HG03108 (cell line): ENCODE measurements at regions not wholly inside any gene's neighbourhood (a gene's known extent, or its start where the extent isn't known, plus 50 kb on each side); places are given as distances from the start of the nearest gene placed in this dataset.

ENCODE experiments used
- ATAC-seq: cut with Tn5 transposase; IDR thresholded peaks from one replicate; pipeline ENCODE4 v1.9.1; 2021; ENCODE audit warnings: moderate library complexity; ENCODE audit not compliant: unreplicated experiment

DNA sequence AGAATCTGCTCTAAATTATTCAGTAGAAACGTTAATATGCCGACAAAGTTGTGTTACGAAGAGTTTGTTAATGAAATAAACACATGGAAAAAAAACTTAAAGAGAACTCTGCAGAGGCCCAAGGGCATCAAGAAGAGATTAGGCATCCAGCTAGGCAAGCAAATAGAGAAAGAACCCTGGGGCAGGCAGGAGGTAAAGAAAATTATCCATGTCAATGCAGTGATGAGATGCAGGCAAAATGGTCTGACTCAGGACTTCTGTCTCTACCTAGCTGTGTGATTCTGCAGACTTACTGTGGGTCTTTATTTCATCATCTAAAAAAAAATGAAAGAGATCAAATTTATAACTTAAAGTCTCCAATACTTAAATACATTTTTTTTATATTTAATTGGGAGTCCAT lies 448.0 kb downstream of the HAO1 start:
- no peak for ATAC-seq

DNA sequence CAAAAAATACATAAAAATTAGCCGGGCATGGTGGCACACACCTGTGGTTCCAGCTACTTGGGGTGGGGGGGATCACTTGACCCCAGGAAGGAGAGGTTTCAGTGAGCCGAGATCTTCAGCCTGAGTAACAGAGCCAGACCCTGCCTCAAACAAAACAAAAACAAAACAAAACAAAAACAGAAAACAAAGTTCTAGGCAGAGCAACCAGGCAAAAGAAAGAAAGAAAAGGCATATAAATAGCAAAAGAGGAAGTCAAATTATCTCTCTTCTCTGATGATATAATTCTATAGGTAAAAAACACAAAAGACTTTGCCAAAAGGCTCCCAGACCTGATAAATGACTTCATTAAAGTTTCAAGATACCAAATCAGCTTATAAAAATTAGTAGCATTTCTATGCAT lies 446.9 kb downstream of the HAO1 start:
- no peak for ATAC-seq

GRCh38 chr20:7496394-7496991 lies 443.8 kb downstream of the HAO1 start:
- ATAC-seq: no peak

- no peak for ATAC-seq
These were observed 442.3 kb downstream of the HAO1 start for GRCh38 chr20:7497985-7498384.

GRCh38 chr20:7499201-7499600 lies 441.1 kb downstream of the HAO1 start:
- ATAC-seq: no peak

DNA sequence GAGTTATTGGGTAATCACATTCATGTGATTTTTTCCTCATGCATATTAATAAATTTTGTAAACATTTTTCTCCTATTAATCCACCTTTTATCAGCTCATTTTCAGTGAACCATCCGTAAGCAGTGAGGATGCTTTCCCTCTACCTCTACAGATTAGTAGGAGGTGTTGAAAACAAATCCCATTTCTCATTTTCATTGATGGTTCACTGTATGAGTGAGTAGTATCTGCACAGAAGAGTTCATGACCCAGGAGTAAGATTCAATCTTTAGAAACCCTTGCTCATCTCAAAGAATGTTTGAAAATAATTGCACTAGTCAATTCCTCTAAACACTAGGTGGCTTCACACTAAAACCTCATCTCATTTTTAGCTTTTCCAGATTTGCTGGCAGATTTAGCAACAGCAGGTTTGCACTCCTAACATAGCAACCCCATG lies 440.0 kb downstream of the HAO1 start:
- no peak for ATAC-seq

DNA sequence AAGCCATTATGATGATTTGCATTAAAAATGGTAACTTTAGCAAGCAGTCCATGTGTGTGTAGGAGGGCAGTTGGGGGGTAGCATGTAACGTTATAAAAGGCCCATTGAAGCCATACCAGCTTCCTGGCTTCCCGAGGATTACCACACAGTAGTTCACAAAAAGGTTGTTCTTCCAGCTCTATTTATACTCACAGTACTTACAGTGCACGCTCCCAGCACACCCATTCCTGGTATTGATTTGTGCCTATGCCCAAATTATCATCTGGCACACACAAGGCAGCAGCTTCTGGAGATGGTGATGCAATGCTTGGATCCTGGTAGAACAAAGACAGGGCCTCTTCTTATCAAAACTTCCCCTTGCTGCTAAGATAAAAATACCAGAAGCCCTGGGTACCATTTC lies 436.8 kb downstream of the HAO1 start:
- no peak for ATAC-seq

DNA sequence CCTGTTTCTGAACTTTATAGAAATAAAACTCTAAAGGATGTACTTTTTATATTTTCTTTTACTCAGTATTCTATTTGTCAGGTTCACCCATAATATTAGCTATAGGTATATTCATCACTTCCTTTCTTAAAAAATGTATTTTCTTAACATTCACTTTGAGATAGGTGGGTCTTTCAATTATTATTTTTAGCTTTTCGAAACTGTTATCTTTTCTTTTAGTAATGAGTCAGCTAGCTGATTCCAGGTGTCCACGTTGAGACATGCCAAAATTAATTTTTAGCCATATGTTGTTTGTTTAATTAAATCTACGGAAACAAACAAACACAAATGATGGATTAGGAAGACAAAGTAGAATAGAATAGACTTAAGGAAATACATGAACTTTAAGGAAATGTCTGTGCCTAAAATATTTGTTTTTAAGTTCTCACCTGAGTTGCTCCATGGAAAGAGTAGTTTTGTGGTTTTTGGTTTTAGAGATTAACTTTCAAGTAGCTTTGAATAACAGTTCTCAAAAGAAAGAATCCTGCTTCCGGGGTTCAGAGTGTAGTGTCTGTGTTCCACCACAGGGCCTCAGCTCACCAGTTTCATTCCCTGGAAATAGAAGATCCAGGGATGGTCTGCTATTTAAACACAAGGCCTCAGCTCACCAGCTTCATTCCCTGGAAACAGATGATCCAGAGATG lies 435.0 kb downstream of the HAO1 start:
- no peak for ATAC-seq

DNA sequence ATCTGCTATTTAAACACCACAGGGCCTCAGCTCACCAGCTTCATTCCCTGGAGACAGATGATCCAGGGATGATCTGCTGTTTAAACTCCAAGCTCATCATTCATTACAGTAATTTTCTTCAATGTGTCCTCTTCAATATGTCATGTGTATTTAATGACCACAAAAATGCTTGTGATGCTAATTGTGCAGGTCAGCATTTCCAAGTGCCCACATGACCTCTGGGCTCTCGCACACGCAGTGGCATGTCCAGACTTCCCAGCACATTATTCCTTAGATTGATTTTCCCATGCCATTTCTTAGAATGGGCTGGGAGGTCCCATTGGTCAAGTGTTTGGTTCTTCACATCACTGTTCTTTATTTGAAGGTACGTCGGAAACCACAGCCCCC lies 434.4 kb downstream of the HAO1 start:
- no peak for ATAC-seq

GRCh38 chr20:7516621-7517111 lies 423.6 kb downstream of the HAO1 start:
- no peak for ATAC-seq

- no peak for ATAC-seq
These were observed 419.9 kb downstream of the HAO1 start for GRCh38 chr20:7520361-7520760.

- ATAC-seq: no peak
These were observed 417.0 kb downstream of the HAO1 start for GRCh38 chr20:7523288-7523687.

- ATAC-seq: no peak
These were observed 400.2 kb downstream of the HAO1 start for GRCh38 chr20:7540018-7540417.

- ATAC-seq: no peak
These were observed 399.3 kb downstream of the HAO1 start for GRCh38 chr20:7540923-7541322.

DNA sequence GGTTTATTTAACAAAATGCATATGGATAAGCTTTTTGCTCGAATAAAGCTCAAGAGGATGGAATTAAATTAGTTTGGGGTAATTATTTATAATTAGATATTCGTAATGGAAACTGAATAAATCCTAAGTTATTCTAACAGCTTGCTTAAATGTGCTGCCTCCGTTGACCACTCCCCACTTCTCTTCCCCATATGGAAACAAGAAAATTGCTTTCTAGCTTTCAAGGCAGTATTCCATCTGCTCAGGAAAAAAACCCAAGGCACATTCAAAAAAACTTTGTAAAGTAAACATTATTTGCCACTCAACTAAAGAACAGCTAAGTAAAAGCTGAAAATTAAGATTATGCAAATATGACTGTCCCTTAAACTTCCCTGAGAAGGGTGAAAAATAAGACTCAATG lies 369.2 kb downstream of the HAO1 start:
- no peak for ATAC-seq

DNA sequence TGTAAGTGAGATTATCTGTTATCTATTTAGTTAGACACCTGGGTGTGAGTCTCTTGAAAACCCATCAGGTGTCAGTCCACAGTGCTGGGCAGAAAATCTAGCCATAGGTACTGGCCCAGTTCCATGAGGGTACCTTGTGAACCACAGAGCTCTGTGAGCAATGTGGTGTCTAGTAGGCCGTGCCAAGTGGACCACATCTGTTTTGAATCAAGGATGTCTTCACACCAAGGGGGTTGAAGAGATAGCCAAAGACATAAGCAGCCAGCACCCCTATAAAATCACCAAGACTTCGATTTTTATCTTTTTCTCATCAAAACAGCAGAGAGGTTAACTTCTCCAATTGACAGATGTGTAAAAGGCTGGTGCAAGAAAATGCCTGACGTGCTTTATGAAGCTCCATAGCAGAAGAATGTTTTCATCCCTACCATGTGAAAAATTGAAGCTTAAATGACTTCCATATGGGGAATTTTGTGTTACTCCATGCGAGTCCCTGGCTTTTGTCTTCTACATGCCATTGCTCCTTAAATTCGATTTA lies 368.7 kb downstream of the HAO1 start:
- no peak for ATAC-seq

DNA sequence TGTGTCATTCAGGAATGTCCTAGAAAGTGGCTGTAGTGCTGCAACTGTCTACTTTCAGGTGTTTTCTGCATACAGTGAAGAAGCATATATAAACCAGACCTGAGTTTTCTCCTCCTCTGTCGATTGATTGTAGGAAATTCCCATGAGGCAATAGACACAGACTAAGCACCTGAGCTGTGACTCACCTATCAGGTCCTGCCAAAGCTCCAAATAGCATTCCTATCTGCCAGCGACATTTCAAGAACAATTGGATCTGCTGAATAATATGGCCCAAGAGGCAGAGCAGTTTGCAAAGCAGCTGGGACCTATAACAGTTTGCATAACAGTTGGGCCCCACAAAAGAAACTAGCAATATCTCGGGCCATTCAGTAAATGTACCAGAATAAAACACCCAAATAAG lies 360.4 kb downstream of the HAO1 start:
- ATAC-seq: no peak

GRCh38 chr20:7585126-7585679 lies 355.1 kb downstream of the HAO1 start:
- no peak for ATAC-seq

DNA sequence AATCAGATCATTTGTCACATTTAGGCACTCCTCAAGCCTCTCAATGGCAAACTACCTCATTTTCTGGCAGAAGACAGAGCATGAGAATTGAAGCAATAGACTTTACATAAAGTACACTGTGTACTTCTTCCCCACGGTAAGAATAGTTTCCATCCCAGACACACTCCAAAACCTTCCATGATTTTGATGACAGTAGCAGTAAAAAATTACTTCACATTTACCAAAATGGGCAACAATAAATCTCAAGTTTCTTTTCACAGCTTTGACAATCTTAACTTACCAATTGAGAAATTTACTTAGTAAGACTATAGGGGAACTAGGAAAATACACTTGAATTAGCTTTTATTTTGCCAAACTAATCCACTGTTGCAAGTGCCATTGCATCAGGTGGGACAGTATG lies 353.8 kb downstream of the HAO1 start:
- no peak for ATAC-seq

DNA sequence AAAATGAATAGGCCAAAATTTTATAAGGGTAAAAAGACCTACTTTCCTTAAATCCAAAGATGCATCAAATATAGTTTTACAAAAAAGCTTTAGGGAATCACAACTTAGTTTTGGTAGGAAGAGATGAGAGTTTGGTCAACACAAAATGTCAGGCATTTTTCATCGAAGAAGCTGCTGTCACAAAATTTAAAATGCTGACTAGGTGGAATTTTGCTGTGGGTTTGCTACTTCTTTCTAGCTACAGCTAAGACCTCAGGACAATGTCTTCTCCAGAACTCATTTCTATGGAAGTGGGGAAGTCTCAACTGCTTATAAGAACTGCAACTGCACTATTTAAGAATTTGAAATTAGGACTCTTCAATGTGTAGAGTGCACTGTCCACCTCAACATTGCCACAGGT lies 351.1 kb downstream of the HAO1 start:
- ATAC-seq: no peak

- no peak for ATAC-seq
These were observed 343.7 kb downstream of the HAO1 start for GRCh38 chr20:7596541-7596940.

- ATAC-seq: no peak
These were observed 338.8 kb downstream of the HAO1 start for GRCh38 chr20:7601431-7601830.
